Right lobe of liver (tissue), 4 donors: ENCODE measurements at regions not wholly inside any gene's neighbourhood (a gene's known extent, or its start where the extent isn't known, plus 50 kb on each side); places are given as distances from the start of the nearest gene placed in this dataset.

Experiments
- CTCF ChIP-seq, 4 donors: fragments of 200-600 bp in 3 of 4; fragments of 450-650 bp in 1 of 4; IDR thresholded peaks; one replicate each; pipeline versions ENCODE4 v1.5.1 to v1.8.0; 2016 to 2022; ENCODE audit warnings: antibody characterized with exemption in 4 of 4, mild to moderate bottlenecking in 2 of 4
- POLR2A ChIP-seq: fragments of 450-650 bp; IDR thresholded peaks from one replicate; pipeline ENCODE4 v1.6.1; 2017; ENCODE audit warnings: antibody characterized with exemption, mild to moderate bottlenecking
- donor health status: DM: no; HTN: no; CAD: no.
- donor health status: DM: no; HTN: no; CAD: no.
- donor health status: DM: no; HTN: yes; CAD: no.

- TF ChIP-seq CTCF (IDR thresholded peaks at IDR 0.05) (no peak), POLR2A (no peak)
These were observed 655.9 kb upstream of the SYT4 start for GRCh38 chr18:43933177-43933576.
